Naive thymus-derived CD8-positive, alpha-beta T cell (primary cell): ENCODE measurements at regions not wholly inside any gene's neighbourhood (a gene's known extent, or its start where the extent isn't known, plus 50 kb on each side); places are given as distances from the start of the nearest gene placed in this dataset.

ENCODE experiments used
- ATAC-seq, 2 donors: fragments of 150-1000 bp; cut with Tn5 transposase in 1 of 2; sonication (Bioruptor Pico), chemical (Tn5 transposase) in 1 of 2; 1 replicate in 1 of 2; 2 replicates in 1 of 2; pipeline ENCODE4 v1.10.0; 2021; ENCODE audit warnings: mild to moderate bottlenecking in 2 of 2, moderate library complexity in 2 of 2
- POLR2A ChIA-PET: fragments of 350-600 bp; sonication (Branson Sonifier 250); formaldehyde crosslinking; loops from one replicate; lab custom pipeline; 2021; ENCODE audit warnings: antibody characterized with exemption; lab: Charles Lee
- DNase-seq, 10 donors: peaks; one replicate each; pipeline versions ENCODE4 v3.0.0 to v3.0.0-alpha.2; 2020 to 2022
- H3K27ac Mint-ChIP-seq, 10 donors: one replicate each; pipeline ENCODE4 v1.8.0; 2020 to 2022; ENCODE audit warnings: mild to moderate bottlenecking in 10 of 10, mixed read lengths in 10 of 10, moderate library complexity in 4 of 10, inconsistent platforms in 1 of 10
- H3K27me3 Mint-ChIP-seq, 5 donors: one replicate each; pipeline ENCODE4 v1.8.0; 2021 to 2022; ENCODE audit warnings: mixed read lengths in 5 of 5
- H3K36me3 Mint-ChIP-seq, 3 donors: one replicate each; pipeline ENCODE4 v1.8.0; 2020 to 2022; ENCODE audit warnings: mixed read lengths in 3 of 3, mild to moderate bottlenecking in 2 of 3, inconsistent platforms in 1 of 3
- H3K4me1 Mint-ChIP-seq, 4 donors: one replicate each; pipeline ENCODE4 v1.8.0; 2021 to 2022; ENCODE audit warnings: mixed read lengths in 4 of 4
- H3K4me3 Mint-ChIP-seq, 10 donors: one replicate each; pipeline ENCODE4 v1.8.0; 2020 to 2022; ENCODE audit warnings: mild to moderate bottlenecking in 10 of 10, mixed read lengths in 10 of 10, moderate library complexity in 6 of 10, inconsistent platforms in 1 of 10
- H3K9me3 Mint-ChIP-seq, 9 donors: one replicate each; pipeline ENCODE4 v1.8.0; 2020 to 2022; ENCODE audit warnings: mixed read lengths in 9 of 9, mild to moderate bottlenecking in 3 of 9, inconsistent platforms in 1 of 9, moderate library complexity in 1 of 9

- Mint-ChIP-seq H3K27me3 (peaks cover 0 to 4% (median 0%) of the 10 kb centered on the region in 5 donors), H3K4me1 (peaks cover 10 to 31% (median 21%) of the 10 kb centered on the region in 4 donors), H3K4me3 (no peak overlapping the region), H3K9me3 (no peaks in the 10 kb centered on the region), H3K27ac (peak overlapping the region in 1 of 10 donors; percentile 56), H3K36me3 (no peaks in the 10 kb centered on the region)
- POLR2A ChIA-PET = no interaction called here
- no peak for ATAC-seq
- no peak for DNase-seq
Observed at GRCh38 chr2:105570757-105571156, 171.9 kb upstream of the FHL2 start.

DNA sequence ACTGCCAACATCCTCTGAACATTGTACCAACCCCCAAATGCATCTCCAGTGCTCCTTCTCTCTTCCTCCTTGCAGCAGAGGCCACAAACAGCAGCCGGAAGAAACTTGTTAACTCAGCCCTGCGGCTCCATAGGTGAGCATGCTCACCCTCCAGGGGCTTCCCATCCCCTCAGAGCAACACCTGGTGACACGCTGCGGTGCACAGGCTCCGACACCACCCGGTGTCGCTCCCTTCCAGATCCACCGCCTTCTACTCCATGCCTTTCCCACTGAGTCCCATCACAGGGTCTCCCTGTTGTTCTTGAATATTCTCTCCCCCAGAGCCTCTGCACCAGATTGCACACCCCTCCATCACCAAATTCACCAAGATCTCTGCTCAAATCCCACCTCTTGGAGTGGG, 171.5 kb upstream of the FHL2 start:
- DNase-seq = no peak
- H3K27ac Mint-ChIP-seq = peak overlapping the region in 5 of 10 donors; percentile 16 to 63 (median 19)
- no peaks in the 10 kb centered on the region for H3K36me3 Mint-ChIP-seq
- no peaks in the 10 kb centered on the region for H3K9me3 Mint-ChIP-seq
- peak overlapping the region in 1 of 10 donors; percentile 16 for H3K4me3 Mint-ChIP-seq
- no peak for ATAC-seq
- POLR2A ChIA-PET = no interaction called here
- peaks cover 0 to 4% (median 0%) of the 10 kb centered on the region in 5 donors for H3K27me3 Mint-ChIP-seq
- H3K4me1 Mint-ChIP-seq = peaks cover 8 to 27% (median 17%) of the 10 kb centered on the region in 4 donors

GRCh38 chr2:105569606-105570005, 170.8 kb upstream of the FHL2 start:
- no peak for ATAC-seq
- H3K27me3 Mint-ChIP-seq = peaks cover 0 to 4% (median 0%) of the 10 kb centered on the region in 5 donors

DNA sequence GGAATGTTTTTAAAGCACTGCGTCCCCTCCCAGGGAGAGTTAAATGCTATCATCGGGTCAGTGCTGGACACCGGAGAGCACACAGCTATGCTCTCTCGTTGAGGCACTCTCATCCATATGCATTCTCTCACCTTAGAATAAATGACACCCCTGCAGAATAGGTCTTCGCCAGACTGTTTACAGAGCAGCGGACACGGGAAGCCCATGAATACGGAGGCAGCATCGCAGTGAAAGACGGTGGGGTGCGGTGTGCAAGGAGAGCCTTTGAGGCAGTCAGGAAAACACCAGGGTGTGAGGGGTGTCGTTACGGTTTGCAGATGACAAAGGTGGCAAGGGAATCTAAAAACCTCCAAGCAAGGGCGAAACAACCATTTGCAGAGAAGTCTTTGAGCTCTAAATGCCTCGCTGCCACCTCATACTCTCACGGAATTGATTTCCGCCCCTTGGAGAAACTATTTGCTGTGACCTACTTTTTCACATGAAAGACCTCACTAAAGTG, 169.2 kb upstream of the FHL2 start:
- Mint-ChIP-seq H3K36me3 (no peaks in the 10 kb centered on the region), H3K27me3 (peaks cover 0 to 4% (median 0%) of the 10 kb centered on the region in 5 donors), H3K9me3 (no peaks in the 10 kb centered on the region), H3K4me3 (peak overlapping the region; percentile 59 to 81 (median 67)), H3K27ac (peak overlapping the region; percentile 48 to 93 (median 86)), H3K4me1 (peaks cover 6 to 23% (median 9%) of the 10 kb centered on the region in 4 donors)
- POLR2A ChIA-PET = interaction anchor here (0.6 to 2.3 kb wide), 6 partner anchors 9 to 518 kb away, joined by 3 to 6 read pairs (median 4); no protein-coding TSS in a partner anchor
- DNase-seq (peak in 6 of 10 donors; percentile 7 to 47 (median 26)), ATAC-seq (peak; percentile 82 to 84)

More at GRCh38 chr2:105569606-105570005, 170.8 kb upstream of the FHL2 start:
- Mint-ChIP-seq H3K9me3 (no peaks in the 10 kb centered on the region), H3K36me3 (no peaks in the 10 kb centered on the region), H3K4me1 (peaks cover 8 to 26% (median 13%) of the 10 kb centered on the region in 4 donors), H3K4me3 (no peak overlapping the region), H3K27ac (peak overlapping the region in 1 of 10 donors; percentile 12)
- POLR2A ChIA-PET = no interaction called here
- no peak for DNase-seq

GRCh38 chr2:105563000-105563719, 164.3 kb upstream of the FHL2 start:
- Mint-ChIP-seq H3K27ac (peak overlapping the region in 1 of 10 donors; percentile 52), H3K9me3 (no peaks in the 10 kb centered on the region), H3K27me3 (peaks cover 2 to 13% (median 8%) of the 10 kb centered on the region in 5 donors), H3K4me1 (peaks cover 0 to 12% (median 3%) of the 10 kb centered on the region in 4 donors), H3K4me3 (no peak overlapping the region), H3K36me3 (no peaks in the 10 kb centered on the region)
- ATAC-seq (no peak), DNase-seq (no peak)
- POLR2A ChIA-PET = no interaction called here

- H3K27me3 Mint-ChIP-seq = peaks cover 4 to 14% (median 13%) of the 10 kb centered on the region in 5 donors
- POLR2A ChIA-PET = no interaction called here
- peaks cover 0 to 1% (median 0%) of the 10 kb centered on the region in 4 donors for H3K4me1 Mint-ChIP-seq
- DNase-seq (no peak), ATAC-seq (no peak)
- no peak overlapping the region for H3K4me3 Mint-ChIP-seq
- H3K27ac Mint-ChIP-seq = no peak overlapping the region
- H3K36me3 Mint-ChIP-seq = no peaks in the 10 kb centered on the region
- no peaks in the 10 kb centered on the region for H3K9me3 Mint-ChIP-seq
Observed at GRCh38 chr2:105561401-105561800, 162.6 kb upstream of the FHL2 start.

- no peak for ATAC-seq
- no peaks in the 10 kb centered on the region for H3K9me3 Mint-ChIP-seq
- POLR2A ChIA-PET = no interaction called here
- no peak overlapping the region for H3K27ac Mint-ChIP-seq
- H3K4me1 Mint-ChIP-seq = peaks cover 0 to 1% (median 0%) of the 10 kb centered on the region in 4 donors
- H3K4me3 Mint-ChIP-seq = no peak overlapping the region
- peak in 1 of 10 donors; percentile 44 for DNase-seq
- H3K36me3 Mint-ChIP-seq = no peaks in the 10 kb centered on the region
- peaks cover 4 to 17% (median 13%) of the 10 kb centered on the region in 5 donors for H3K27me3 Mint-ChIP-seq
Observed at GRCh38 chr2:105560157-105560556, 161.3 kb upstream of the FHL2 start.

DNA sequence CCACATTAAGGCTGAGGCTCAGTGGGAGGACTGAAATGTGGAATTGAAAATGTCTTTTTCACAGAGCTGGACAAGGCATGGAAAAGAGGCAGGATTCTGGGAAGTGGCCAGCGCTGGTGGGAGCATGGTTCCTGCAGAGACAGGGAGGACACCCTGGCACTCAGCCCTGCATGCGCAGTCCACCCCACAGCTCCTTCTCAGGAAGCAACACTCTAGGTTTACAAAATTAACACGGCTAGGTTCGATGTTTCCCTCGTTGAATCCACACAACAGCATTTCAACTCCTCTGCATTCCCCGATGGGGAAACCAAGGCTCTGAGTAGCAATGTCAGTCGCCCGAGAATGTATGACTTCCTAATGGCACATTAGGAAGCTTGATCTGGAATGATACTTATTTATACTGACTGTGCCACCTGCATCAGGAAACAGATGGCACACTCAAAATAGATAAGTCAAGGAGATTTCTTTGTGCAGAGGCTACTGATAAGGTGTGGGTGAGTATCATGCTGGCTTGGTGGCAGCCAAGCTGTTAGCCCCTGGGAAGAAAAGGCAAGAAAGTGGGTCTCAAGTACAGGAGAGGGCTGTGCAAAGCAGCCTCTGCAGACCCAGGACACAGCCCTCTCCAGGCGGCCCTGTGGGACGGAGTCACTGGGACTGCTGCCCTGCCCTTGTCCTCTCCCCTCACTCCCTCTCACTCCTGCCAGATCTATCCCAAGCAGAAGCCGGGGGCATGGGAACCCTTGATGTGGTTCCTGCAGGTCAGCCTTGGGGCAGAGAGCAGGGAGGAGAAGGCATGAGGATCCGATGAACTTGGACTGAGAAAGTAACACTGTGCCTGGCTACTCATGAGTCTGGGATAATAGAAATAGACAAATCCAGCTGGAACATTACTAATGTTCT, 158.4 kb upstream of the FHL2 start:
- H3K27me3 Mint-ChIP-seq = peaks cover 4 to 24% (median 15%) of the 10 kb centered on the region in 5 donors
- no peak for DNase-seq
- POLR2A ChIA-PET = no interaction called here

GRCh38 chr2:105556366-105556765, 157.5 kb upstream of the FHL2 start:
- Mint-ChIP-seq H3K27me3 (peaks cover 4 to 24% (median 15%) of the 10 kb centered on the region in 5 donors), H3K4me3 (no peak overlapping the region), H3K36me3 (no peaks in the 10 kb centered on the region), H3K9me3 (no peaks in the 10 kb centered on the region), H3K4me1 (peaks cover 0 to 1% (median 0%) of the 10 kb centered on the region in 4 donors), H3K27ac (no peak overlapping the region)
- no peak for DNase-seq
- POLR2A ChIA-PET = no interaction called here
- no peak for ATAC-seq

More for the DNA sequence above, 158.4 kb upstream of the FHL2 start:
- Mint-ChIP-seq H3K4me3 (no peak overlapping the region), H3K9me3 (no peaks in the 10 kb centered on the region), H3K4me1 (peaks cover 0 to 1% (median 0%) of the 10 kb centered on the region in 4 donors), H3K27ac (peak overlapping the region in 1 of 10 donors; percentile 42), H3K36me3 (no peaks in the 10 kb centered on the region)
- ATAC-seq = no peak

DNA sequence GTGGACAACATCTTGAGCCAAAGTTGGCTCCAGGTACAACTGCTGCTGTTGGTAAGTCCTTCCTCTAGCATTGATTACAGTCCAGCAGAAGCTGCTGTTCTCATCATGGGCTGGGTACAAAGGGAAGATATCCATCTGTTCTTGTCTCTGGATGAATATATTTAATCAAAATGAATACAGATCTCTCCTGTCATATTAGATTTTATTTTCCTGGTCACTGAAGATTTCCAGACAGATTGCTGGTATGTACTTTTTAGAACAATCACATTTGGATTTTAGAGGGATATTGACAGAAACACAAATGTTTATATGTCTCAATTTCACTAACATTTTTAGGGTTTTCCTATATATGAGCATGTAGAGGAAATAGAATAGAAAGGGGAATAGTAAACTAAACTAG, 155.4 kb upstream of the FHL2 start:
- POLR2A ChIA-PET = interaction anchor here (0.6 kb wide), 1 partner anchor 517 kb away, joined by 3 read pairs; no protein-coding TSS in a partner anchor
- Mint-ChIP-seq H3K27ac (no peak overlapping the region), H3K9me3 (no peaks in the 10 kb centered on the region), H3K36me3 (no peaks in the 10 kb centered on the region), H3K27me3 (peaks cover 4 to 22% (median 14%) of the 10 kb centered on the region in 5 donors), H3K4me3 (no peak overlapping the region), H3K4me1 (peaks cover 0 to under 1% (median 0%) of the 10 kb centered on the region in 4 donors)
- ATAC-seq (no peak), DNase-seq (no peak)

GRCh38 chr2:105553538-105554196, 154.8 kb upstream of the FHL2 start:
- Mint-ChIP-seq H3K9me3 (no peaks in the 10 kb centered on the region), H3K27ac (no peak overlapping the region), H3K4me3 (no peak overlapping the region), H3K36me3 (no peaks in the 10 kb centered on the region), H3K4me1 (no peaks in the 10 kb centered on the region), H3K27me3 (peaks cover 2 to 16% (median 13%) of the 10 kb centered on the region in 5 donors)
- DNase-seq (no peak), ATAC-seq (no peak)
- POLR2A ChIA-PET = no interaction called here

DNA sequence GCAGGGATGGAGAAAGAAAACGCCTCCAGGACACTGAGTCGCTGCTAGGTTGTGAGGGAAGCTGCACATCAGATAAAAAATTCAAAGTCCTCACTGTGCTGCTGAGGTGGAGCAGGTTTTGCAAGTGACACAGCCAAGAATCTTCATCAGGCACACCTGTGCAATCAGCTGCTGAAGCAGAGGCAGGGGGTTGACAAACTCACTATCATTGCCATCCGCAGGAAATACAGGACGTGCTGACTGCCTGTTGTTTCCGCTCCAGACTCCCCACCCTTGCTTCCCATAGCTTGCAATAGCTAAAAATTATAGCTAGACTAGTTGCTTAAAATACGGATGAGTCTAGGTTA, 147.8 kb upstream of the FHL2 start:
- POLR2A ChIA-PET = interaction anchor here (1.1 kb wide), 1 partner anchor 22 kb away, joined by 6 read pairs; no protein-coding TSS in a partner anchor

More for the DNA sequence above, 147.8 kb upstream of the FHL2 start:
- Mint-ChIP-seq H3K4me1 (peaks cover 4 to 17% (median 15%) of the 10 kb centered on the region in 4 donors), H3K36me3 (no peaks in the 10 kb centered on the region), H3K27me3 (peaks cover 0 to 9% (median 2%) of the 10 kb centered on the region in 5 donors), H3K4me3 (peak overlapping the region in 9 of 10 donors; percentile 6 to 63 (median 52)), H3K27ac (peak overlapping the region in 5 of 10 donors; percentile 5 to 58 (median 44)), H3K9me3 (no peaks in the 10 kb centered on the region)
- ATAC-seq = peak; percentile 57 to 71
- peak in 4 of 10 donors; percentile 6 to 31 (median 9) for DNase-seq
